ENCODE measurements at regions not wholly inside any gene's neighbourhood (a gene's known extent, or its start where the extent isn't known, plus 50 kb on each side); places are given as distances from the start of the nearest gene placed in this dataset.

DNA sequence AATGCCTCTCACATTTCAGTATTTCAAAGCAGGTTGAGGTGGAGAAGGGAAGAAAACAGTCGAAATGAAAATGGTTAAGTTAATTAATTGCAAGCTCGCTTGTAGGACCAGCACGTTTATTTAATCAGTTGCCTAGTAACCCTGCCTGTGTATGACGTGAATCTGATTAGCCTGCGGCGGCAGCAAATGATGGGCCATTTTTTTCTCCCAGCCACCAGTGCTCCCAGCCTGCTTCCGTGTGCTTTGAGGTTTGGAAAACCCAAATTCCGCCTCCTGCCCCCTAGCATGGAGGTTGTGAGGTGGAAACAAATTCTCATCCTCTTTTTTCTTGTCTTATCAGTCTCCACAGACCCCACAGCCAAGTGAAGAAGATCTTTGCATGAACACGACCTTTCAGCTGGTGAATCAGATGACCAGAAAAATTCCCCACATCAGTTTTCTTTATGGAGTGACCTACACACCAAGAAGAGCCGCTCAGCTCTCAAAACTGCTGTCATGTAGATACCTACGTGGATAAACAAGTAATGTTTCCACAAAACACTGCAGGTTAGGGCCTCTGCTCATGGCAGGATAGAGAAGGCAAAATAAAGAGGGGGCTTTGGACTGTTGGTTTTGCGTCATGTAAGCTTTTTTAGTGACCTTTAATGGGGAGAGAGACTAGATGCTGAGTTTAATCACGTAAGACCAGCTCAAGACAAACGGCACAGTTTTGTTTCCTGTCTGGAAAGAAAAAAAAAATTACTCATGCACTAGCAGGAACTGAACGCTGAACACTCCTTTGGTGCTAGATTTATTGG lies 572.9 kb upstream of the NOX3 start:
- peak in 1 of 2 donors; percentile 27 for DNase-seq

DNA sequence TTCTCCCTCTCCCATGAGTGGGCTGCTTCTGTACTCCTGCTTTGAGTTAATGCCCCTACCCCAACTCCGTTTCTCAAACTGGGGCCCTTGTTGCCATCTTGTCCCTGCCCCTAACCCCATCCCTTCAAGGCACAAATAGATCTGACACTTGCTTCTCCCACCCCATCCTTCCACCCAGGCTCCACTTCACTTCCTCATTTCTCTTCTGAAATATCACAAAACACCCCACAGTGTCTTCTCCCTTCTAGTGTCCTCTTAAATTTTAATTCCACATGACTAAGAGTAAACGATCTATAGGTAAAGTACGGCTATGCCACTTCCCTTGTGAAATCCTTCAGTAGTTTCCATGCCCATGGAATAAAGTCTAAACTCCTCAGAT lies 571.6 kb upstream of the NOX3 start:
- no peak for DNase-seq

DNA sequence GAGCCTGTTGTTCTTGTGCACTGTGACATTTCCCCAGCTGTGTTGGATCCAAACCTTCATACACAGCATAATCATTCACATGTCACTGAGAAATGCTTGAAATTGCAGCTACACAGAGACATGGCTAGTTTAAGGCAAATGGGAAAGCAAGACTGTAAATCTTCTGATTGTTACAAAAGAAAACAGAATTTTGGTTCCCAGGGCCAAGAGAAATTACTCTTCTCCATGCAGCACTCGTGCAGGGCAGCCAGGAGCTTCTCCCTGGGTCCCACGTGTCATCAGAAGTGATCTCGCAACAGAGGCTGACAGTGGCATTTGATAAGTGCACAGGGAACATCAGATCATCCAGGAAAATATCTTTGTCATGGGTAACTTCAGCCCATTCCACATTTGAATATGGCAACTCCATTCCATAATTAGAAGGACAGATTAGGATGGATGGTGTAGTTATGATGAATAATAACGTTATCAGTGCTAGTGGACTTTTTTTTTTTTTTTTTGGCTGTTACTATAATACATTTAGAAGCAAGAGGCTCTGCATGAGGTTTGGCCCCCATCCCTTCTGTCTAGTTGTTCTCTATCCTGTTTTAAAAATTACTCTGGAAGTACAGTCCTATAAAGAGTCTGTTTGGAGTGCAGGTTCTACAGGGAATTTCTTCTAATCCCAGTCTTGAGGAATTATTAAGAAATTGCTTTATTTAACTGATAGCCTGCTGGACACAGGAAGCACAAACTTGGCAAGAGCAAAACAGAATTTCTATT lies 571.0 kb upstream of the NOX3 start:
- DNase-seq: no peak

DNA sequence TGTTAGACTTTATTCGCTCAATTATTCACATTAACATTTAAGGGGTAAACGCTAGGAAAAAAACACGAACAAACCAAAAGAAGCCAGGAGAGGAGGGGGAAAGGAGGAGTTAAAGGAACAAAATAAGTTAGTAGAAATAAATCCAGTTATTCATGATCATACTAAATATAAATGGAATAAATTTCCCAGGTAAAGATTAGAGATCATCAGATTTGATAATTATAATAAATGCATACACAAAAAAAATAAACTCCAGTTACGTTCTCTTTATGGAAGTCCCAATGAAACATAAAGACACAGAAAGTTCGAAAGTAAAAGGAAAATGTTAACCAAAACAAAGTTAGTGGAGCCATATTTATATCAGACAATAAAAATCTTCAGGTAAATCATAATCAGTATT lies 568.7 kb upstream of the NOX3 start:
- no peak for DNase-seq

DNA sequence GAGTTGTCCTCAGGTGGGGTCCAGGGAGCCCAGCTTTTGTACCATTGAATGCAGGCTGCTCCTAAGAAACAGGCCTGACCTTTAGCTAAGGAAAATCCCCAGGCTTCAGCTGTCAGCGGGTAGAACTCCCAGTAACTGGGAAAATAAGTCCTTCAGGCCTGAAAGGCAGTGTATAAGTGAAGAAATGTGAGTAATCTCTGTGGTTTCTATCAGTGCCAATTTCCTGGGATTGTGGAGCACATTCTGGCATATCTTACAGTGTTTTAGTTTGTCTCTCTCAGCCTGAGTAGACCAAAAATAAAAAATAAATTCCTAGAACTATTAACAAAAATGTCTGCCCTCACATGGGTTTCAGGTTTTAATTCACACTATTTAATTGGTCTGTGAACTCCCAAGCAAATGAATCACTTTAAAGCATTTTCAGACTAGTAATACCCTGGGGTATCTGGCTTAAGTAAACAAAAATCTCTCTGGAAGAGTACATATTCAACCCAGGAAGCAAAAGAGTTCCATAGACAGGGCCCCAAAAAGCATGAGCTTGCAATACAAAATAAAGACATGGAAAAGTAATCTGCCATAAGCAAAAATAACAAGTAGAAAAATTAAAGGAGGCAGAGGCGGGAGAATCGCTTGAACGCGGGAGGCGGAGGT lies 566.2 kb upstream of the NOX3 start:
- DNase-seq: no peak

DNA sequence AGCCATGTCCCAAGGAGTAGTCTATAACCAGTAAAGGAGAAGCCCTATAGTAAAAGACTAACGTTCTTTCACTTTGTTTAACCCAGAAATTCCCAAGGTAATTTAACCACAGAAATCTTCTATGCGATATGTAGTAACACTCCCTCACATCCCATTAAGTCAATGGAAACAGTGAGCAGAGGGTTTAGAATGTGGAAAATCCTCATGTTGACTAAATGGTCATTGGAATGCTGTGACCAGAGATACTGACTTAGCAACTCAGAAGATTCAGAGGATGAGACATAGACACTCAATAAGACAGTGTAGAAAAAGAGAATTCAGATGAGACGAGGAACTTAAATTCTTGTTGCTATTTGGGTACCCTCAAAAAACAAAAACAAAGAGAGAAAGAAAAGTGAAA lies 562.2 kb upstream of the NOX3 start:
- DNase-seq: no peak

DNA sequence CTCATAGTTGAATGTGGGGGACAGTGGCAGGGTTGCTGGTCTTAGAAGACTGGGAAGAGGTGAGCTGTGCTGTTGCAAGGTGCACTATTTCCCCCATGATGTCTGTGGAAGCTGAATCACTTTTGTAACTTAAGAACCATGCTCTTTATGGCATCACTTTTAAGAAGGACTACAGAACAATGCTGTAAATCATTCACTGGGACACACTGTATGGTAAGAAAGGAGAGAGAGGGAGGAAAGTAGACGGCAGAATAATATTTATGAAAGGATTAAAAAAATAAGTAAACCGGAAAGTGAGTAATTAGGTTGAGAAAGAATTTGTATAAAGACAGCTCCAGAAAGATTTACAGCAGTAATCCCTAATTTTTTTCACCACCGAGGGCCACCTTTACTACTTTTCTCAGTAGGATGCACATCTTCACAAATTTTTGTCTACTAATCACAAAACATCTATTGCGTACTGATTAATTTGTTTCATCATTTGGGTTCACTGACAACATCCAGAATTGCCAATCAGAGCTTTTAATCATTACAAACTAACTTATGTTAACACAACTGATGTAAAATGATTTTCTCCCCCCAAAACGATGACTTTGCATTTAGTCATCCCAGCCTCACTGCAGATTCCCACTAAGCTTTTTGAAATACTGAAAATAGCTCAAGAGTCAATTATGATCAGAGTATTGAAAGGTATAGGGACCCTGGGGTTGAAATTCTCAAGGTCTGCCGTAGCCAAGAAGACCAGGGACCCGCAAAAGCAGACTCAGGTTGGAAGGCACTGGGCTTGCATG lies 560.7 kb upstream of the NOX3 start:
- DNase-seq: no peak

DNA sequence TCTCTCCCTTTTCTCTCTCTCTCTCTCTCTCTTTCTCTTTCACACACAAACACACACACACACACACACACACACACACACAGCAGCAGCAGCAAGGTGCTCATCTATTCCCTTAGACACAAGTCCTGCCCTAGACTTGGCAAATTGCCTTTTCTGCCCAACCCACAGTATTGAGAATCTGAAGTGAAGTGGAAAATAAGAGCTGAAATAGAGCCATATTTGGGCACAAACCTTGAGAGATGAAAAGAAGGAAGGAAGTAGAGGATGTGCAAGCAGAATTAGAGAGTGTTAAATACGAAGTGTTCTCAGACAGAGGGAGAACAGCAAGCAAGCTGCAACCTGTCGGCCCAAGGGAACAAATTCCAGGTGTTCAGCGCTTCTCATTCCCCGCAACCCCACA lies 557.5 kb upstream of the NOX3 start:
- DNase-seq: no peak

DNA sequence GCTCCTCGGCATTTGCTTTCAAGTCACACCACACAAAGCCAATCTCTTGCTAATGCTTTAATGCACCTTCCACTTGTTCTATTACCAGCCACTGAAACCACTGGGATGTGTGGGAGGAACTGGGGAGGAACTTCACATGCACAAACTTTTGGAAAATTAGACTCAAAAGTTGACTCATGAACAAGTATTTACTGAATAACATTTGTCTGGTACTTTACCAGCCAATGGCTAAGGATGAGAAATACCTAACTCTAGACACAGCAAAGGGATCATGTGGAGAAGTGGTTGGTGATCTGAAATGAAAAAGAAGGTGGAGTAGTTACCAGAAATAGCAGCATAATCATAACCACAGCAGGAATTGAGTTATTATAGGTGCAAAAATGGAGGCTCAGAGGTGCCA lies 554.0 kb upstream of the NOX3 start:
- no peak for DNase-seq

DNA sequence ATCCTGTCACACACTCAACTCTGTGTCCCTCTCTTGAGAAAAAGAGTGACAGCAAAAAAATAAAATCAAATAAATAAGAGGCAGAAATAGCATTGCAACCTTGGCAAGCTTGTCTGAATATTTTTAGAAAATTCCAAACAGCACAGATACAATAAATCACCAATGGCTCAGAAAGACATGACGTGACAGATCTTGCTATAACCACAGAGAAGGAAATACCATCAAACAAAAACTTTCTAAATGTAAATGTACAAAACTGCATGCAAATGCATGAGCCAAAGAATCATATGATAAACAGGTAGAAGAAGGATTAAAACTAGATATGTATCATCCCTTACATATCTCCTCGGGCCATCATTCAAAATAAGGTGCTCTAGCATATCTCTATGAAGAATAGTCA lies 549.2 kb upstream of the NOX3 start:
- DNase-seq: no peak

DNA sequence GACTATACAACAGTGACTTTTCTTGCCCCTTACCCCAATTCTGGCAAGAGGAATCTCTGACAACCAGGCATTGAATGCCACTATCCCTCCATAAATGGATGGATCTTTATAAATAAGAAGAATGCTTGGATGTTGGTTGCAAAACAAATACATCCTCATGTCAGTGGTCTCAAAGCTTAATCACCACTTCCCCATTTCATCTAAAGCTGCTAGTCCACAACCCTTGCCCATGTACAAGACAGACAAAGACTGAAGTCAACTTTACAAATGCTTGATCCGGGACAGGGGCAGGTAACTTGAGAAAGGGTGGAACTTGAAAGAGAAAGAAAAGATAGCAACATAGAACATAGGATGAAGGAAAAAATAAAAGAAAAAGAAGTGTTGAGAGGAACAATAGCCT lies 540.5 kb upstream of the NOX3 start:
- DNase-seq: no peak

DNA sequence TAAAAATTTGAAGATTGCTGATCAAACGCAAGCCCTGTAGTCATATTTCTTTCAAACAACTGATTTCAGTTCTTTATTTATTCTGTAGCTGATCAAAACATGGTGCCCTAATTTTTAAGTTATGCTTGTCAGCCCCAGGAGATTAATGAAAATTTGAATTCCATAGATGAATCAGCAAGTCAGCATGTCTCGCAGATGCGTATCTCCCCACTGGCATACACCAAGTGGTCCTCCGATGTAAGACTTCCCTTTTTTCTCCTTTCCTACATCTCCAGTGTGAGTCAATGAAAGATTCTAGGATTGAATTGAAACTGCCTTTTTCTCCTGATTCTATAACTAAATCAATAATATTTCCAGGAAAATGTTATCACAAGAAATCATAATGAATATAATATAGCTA lies 539.6 kb upstream of the NOX3 start:
- DNase-seq: no peak

DNA sequence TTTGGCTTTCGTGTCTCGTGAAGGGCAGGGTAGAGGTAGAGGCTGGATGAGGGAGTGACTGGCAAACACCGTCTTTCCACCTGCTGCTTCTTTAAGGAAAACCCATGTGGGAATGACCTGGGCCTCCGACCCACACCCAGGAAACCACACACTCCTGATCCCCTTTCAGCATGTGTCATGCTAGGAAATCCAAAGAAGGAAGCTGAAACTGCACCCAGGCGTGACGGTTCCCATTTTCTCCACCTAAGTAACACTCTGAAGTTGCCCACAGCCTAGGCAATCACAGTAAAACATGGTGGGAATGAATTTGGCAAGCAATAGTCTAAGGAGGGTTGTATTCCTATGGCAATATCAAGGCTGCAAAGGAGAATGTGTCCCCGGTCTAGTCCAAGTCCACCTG lies 538.4 kb upstream of the NOX3 start:
- no peak for DNase-seq

DNA sequence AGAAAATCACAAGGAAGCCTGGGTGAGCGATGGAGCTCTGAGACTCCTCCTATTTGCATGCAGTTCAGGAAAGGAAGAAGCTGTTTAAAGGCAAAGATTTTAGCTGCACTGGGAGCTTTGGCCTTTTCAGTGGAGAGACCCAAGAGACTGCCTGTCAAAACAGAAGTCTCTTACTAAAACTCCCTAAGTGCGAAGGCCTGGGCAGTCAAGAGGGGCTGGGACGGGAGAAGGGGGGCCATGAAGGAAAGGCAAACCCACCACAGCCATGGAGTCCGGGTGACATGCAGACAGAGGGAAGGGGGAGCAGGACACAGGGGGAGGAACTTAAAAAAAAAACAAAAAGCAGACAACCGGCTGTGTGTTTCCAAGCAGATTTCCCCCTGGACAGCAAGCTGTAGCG lies 537.6 kb upstream of the NOX3 start:
- DNase-seq: no peak

DNA sequence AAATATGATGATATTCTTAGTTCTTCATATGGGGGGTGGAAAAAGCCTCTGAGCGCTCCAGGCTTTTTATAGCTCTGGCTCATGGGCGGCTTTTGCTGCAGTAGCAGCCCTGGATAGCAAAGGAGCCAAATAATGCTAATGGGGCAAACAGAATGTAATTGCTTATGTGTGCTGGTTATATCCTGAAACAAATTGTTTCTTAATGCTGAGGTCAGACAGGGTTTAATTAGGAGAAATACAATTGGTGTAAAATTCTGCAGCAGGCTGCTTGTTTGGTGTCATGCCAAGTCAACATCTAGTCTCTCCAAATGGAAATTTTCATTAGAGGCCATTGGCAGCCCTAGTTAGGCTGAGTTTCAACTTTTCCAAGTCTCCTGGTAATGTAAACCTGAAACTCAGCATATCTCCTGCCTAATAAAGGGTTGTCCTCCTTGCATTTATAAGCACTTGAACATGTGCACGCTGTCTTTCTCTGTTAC lies 530.1 kb upstream of the NOX3 start:
- no peak for DNase-seq

DNA sequence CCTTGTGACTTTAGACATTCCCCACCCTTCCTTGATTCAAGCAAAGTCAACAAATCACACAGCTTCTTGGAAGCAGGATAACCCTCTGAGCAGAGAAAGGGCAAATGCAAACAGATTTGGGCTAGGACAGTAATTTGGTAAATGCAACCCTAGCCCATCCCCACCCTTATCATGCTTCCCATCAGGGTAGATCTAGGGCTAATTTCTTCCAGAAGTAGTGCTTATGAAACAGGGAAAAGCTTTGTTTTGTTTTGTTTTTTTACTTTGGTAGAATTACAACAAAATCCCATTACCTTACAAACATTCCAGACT lies 525.1 kb upstream of the NOX3 start:
- no peak for DNase-seq

DNA sequence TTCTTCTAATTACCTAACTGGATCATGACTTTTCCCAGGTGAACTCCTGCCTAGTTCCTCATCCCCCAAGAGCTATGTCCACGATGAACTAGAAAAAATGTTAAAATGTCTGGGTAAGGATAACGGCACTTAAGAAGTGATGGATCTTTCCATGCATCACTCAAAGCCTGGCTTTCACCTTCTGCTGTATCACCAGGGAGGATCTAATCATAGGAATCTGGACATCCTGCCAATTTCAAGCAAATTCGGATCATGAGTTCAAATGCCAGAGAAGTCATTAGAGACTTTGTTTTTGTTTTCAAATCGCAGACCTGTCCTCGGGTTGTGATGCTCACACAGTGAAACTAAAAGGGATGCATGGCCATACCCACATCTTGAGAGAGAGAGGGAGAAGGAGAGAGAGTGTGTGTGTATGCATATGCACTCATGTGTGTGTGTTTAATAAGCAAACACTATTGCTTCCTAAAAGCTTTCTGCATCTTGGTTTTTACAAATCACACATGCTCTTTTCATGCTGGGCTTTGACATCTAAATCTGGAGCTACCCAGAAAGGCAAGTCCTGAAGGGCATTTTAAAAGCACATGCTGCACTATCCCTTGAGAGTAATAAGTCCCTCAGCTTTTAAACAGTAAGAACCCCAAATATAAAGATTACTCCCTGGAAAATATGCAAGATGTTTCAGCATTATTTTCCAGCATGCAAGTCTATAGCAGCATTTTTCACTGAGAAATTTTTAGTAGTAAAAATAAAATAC lies 524.6 kb upstream of the NOX3 start:
- DNase-seq: no peak

DNA sequence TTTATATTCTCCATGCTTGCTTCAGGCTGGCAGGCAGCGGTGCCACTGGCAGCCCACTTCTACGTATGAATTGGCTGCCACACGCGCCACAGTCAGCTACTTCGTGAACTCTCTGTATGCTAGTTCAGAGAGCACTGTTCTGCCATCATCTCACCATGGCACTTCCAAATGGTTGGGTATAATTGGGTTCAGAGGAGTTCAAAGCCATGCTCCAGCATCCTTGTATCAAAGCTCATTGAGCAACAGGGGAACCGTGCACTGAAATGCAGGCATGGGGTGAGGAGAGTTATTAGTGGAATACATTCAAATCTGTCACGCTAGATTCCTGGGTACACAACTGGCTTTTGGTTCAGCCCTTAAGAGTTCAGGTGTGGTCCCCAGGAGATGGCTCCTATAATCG lies 519.9 kb upstream of the NOX3 start:
- DNase-seq: no peak

DNA sequence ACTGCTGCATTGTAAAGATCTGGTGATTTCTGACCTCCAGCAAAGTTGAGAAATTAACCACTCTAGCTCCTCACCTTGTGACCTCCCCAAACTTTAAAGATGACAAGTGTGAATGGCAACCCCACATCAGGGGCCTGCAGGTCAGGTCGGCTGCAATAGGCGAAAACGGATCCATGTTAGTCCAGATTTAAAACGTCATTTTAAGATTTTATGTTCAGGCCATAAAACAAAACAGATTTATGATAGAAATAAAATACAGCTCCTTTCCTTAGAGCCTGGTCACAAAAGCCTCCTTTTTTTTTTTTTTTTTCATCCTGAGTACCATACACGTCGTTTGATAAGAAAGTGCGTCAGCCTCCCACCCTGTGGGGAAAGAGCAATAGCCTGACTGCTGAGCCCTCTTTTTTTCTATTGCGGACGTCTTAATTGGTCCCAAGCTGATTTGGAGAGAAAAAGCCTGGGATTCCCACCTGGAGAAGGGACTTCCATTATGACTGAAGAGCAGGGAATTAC lies 519.2 kb upstream of the NOX3 start:
- DNase-seq: no peak

DNA sequence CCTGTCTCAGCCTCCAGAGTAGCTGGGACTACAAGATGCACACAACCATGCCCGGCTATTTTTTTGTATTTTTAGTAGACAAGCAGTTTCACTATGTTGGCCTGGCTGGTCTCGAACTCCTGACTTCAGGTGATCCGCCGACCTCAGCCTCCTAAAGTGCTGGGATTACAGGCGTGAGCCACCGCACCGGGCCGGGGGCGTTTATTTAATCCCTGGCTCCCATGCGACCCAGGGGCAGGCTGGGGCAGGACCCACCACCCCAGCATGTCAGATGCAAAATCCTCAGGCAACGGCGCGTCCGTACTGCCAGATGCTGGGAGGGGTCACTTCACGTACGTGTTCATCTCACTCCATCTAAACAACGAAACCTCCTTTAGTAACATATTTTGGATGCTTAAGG lies 518.7 kb upstream of the NOX3 start:
- no peak for DNase-seq

DNA sequence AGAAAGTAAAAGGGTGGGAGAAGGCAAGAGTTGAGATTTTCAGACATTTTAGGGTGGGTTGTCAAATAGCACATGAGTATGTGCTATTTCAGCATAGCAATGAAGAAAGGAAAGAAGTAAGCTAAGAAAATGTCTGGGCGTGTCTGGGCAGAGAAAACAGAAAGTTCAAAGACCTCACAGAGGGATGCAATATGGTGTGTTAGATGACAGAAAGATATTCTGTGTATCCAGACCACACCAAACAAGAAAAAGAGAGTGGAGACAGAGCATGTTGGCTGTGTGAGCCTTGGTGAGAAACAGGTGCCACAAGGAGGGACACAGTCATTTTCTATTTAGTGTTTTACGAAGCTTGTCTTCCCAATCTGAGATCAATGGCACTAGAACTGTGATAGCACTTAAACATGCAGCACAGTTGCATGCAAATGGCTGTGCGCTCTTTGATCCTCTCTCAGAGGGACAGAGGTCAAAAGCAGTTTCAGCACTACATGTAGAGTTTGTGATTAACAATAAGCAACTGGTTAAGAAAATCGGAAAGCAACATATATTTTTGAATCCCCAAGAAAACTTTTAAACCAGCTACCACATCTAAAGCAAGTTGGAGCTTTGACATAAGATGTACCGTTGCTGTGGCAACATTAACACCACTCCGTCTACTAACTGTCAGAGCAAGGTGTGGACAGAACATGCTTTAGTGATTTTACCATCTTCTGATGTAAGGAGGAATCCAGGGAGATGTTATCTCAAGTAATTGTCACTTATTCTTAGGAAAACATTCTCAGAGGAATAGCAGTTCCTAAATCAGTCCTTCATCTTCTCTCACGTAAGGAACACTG lies 515.5 kb upstream of the NOX3 start:
- no peak for DNase-seq

Measured in CD4-positive, alpha-beta T cell treated with Interferon alpha-2 for 1 hour (primary cell).